Ishikawa (cell line): ENCODE measurements at regions not wholly inside any gene's neighbourhood (a gene's known extent, or its start where the extent isn't known, plus 50 kb on each side); places are given as distances from the start of the nearest gene placed in this dataset.

Experiments used
- CEBPB ChIP-seq: IDR thresholded peaks from 2 replicates; pipeline ENCODE4 v1.6.1; 2012
- CREB1 ChIP-seq: IDR thresholded peaks from 2 replicates; pipeline ENCODE4 v1.6.1; 2012; ENCODE audit warnings: low read depth
- EGR1 ChIP-seq: IDR thresholded peaks from 2 replicates; pipeline ENCODE4 v1.6.1; 2012
- EP300 ChIP-seq: IDR thresholded peaks from 2 replicates; pipeline ENCODE4 v1.6.1; 2012; ENCODE audit warnings: borderline replicate concordance
- FOXM1 ChIP-seq: IDR thresholded peaks from 2 replicates; pipeline ENCODE4 v1.6.1; 2012; ENCODE audit warnings: low read depth, borderline replicate concordance
- MAX ChIP-seq: IDR thresholded peaks from 2 replicates; pipeline ENCODE4 v1.6.1; 2012
- NFIC ChIP-seq: IDR thresholded peaks from 2 replicates; pipeline ENCODE4 v1.6.1; 2012
- RAD21 ChIP-seq: IDR thresholded peaks from 2 replicates; pipeline ENCODE4 v1.6.1; 2012; ENCODE audit warnings: low read depth
- REST ChIP-seq: IDR thresholded peaks from 2 replicates; pipeline ENCODE4 v1.6.1; 2012; ENCODE audit warnings: low read depth, mild to moderate bottlenecking
- TAF1 ChIP-seq: IDR thresholded peaks from 2 replicates; pipeline ENCODE4 v1.6.1; 2012; ENCODE audit warnings: low read depth, mild to moderate bottlenecking
- TCF12 ChIP-seq: IDR thresholded peaks from 2 replicates; pipeline ENCODE4 v1.6.1; 2012; ENCODE audit warnings: low read depth
- TEAD4 ChIP-seq: IDR thresholded peaks from 2 replicates; pipeline ENCODE4 v1.6.1; 2012
- USF1 ChIP-seq: IDR thresholded peaks from 2 replicates; pipeline ENCODE4 v1.6.1; 2012
- YY1 ChIP-seq: IDR thresholded peaks from 2 replicates; pipeline ENCODE4 v1.6.1; 2012; ENCODE audit warnings: low read depth
- ZBTB7A ChIP-seq: IDR thresholded peaks from 2 replicates; pipeline ENCODE4 v1.6.1; 2012; ENCODE audit warnings: low read depth

- TF ChIP-seq CEBPB, result no peak
- no peak for TF ChIP-seq CREB1
- TF ChIP-seq RAD21, result no peak
- TF ChIP-seq EGR1, result no peak
- no peak for TF ChIP-seq REST
- no peak for TF ChIP-seq ZBTB7A
- no peak for TF ChIP-seq TEAD4
- no peak for TF ChIP-seq YY1
- TF ChIP-seq FOXM1, result no peak
- no peak for TF ChIP-seq EP300
- no peak for TF ChIP-seq NFIC
- TF ChIP-seq TAF1, result no peak
These were observed 631.1 kb upstream of the GJE1 start for GRCh38 chr6:141501616-141502015.

GRCh38 chr6:141498977-141499376, 633.7 kb upstream of the GJE1 start:
- TF ChIP-seq CEBPB, result no peak
- TF ChIP-seq TAF1, result no peak
- TF ChIP-seq EP300, result no peak
- no peak for TF ChIP-seq RAD21
- TF ChIP-seq YY1, result no peak
- no peak for TF ChIP-seq TEAD4
- no peak for TF ChIP-seq ZBTB7A
- TF ChIP-seq MAX, result no peak
- no peak for TF ChIP-seq REST
- no peak for TF ChIP-seq FOXM1
- no peak for TF ChIP-seq TCF12
- no peak for TF ChIP-seq USF1
- no peak for TF ChIP-seq EGR1
- TF ChIP-seq CREB1, result no peak
- TF ChIP-seq NFIC, result no peak

GRCh38 chr6:141492521-141493284, 640.0 kb upstream of the GJE1 start:
- TF ChIP-seq RAD21, result no peak
- no peak for TF ChIP-seq MAX
- TF ChIP-seq USF1, result no peak
- no peak for TF ChIP-seq CREB1
- no peak for TF ChIP-seq TAF1
- TF ChIP-seq ZBTB7A, result no peak

GRCh38 chr6:141491684-141492083, 641.0 kb upstream of the GJE1 start:
- no peak for TF ChIP-seq NFIC
- no peak for TF ChIP-seq USF1
- no peak for TF ChIP-seq YY1
- no peak for TF ChIP-seq TAF1
- no peak for TF ChIP-seq ZBTB7A
- no peak for TF ChIP-seq RAD21
- TF ChIP-seq CEBPB, result no peak
- TF ChIP-seq EGR1, result no peak
- no peak for TF ChIP-seq REST
- no peak for TF ChIP-seq TCF12
- TF ChIP-seq EP300, result no peak
- TF ChIP-seq CREB1, result no peak
- no peak for TF ChIP-seq TEAD4
- no peak for TF ChIP-seq MAX
- TF ChIP-seq FOXM1, result no peak
